ENCODE measurements at regions not wholly inside any gene's neighbourhood (a gene's known extent, or its start where the extent isn't known, plus 50 kb on each side); places are given as distances from the start of the nearest gene placed in this dataset.

DNA sequence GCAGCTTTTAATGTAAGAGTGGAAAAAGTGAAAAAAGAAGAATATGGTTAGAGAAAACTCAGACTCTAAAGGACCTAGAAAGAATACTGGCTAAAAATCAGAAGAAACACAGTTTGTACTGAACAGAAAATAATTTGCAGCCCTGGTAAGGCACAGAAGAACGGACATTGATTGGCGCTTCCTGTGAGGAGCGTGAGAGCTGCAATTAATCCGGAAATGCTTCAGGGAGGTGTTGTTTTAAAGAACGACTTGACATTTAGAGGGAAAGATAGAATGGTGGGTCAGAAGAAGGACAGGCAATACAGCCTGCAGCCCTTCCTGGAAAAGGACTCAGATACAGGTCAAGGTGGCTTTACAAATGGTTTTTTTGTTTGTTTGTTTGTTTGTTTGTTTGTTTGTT, 151.3 kb upstream of the TSC22D2 start:
- TF ChIP-seq, protein P1, sequence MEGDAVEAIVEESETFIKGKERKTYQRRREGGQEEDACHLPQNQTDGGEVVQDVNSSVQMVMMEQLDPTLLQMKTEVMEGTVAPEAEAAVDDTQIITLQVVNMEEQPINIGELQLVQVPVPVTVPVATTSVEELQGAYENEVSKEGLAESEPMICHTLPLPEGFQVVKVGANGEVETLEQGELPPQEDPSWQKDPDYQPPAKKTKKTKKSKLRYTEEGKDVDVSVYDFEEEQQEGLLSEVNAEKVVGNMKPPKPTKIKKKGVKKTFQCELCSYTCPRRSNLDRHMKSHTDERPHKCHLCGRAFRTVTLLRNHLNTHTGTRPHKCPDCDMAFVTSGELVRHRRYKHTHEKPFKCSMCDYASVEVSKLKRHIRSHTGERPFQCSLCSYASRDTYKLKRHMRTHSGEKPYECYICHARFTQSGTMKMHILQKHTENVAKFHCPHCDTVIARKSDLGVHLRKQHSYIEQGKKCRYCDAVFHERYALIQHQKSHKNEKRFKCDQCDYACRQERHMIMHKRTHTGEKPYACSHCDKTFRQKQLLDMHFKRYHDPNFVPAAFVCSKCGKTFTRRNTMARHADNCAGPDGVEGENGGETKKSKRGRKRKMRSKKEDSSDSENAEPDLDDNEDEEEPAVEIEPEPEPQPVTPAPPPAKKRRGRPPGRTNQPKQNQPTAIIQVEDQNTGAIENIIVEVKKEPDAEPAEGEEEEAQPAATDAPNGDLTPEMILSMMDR (IDR thresholded peaks at IDR 0.05; ENCODE audit: poor library complexity) = no peak
- TF ChIP-seq EZH2phosphoT487 (IDR thresholded peaks at IDR 0.05; ENCODE audit: low read depth, severe bottlenecking, unreplicated experiment) (no peak), EZH2 (IDR thresholded peaks at IDR 0.05; ENCODE audit: borderline replicate concordance) (no peak)

Data from hepatocyte (in vitro differentiated cells).